GM18498 (cell line): ENCODE measurements at regions not wholly inside any gene's neighbourhood (a gene's known extent, or its start where the extent isn't known, plus 50 kb on each side); places are given as distances from the start of the nearest gene placed in this dataset.
"Not testable (repeated sequence)": the region's sequence is repeated elsewhere in the genome, so short reads cannot be mapped to it uniquely, and the experiment has no call there.

ENCODE experiments used
- ATAC-seq: cut with Tn5 transposase; IDR thresholded peaks from one replicate; pipeline ENCODE4 v1.9.1; 2021; ENCODE audit warnings: mild to moderate bottlenecking, moderate library complexity; ENCODE audit not compliant: unreplicated experiment

DNA sequence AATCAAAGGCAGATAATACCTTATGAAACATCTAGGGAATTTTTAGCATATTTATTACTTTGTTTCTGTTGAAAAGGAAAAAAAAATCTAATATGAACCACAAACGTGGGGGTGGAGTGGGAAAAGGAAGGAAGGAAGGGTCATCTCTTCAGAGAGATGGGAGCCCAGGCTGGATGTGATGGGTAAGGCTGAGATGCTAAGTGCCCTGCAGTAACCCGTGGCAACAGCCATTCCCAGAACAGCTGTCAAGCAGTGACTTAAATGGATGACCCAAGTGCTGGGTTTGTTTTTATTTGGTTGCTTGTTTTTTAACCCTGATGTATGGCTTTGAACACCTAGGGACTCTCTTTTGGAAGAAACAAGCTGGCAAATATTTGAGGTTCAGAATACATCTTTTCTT, 50.7 kb upstream of the KLF7 start:
- ATAC-seq = no peak

DNA sequence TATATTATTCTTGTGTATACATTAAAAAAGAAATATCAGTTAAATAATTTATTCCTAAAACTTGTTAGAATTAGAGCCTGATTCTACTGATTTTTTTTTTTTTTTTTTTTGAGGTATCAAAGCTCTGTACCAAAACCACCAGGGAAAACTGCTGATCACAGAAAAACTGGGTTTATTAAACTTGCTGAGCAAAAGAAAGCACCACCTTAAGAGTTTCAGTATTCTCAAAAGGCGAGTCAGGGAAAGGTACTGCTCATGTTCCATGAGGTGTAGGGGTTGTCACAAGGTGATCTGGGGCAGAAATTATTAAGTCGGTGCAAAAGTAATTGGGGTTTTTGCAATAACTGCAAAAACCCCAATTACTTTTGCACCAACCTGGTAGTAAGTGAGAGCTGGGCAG, 51.7 kb upstream of the KLF7 start:
- ATAC-seq = no peak

DNA sequence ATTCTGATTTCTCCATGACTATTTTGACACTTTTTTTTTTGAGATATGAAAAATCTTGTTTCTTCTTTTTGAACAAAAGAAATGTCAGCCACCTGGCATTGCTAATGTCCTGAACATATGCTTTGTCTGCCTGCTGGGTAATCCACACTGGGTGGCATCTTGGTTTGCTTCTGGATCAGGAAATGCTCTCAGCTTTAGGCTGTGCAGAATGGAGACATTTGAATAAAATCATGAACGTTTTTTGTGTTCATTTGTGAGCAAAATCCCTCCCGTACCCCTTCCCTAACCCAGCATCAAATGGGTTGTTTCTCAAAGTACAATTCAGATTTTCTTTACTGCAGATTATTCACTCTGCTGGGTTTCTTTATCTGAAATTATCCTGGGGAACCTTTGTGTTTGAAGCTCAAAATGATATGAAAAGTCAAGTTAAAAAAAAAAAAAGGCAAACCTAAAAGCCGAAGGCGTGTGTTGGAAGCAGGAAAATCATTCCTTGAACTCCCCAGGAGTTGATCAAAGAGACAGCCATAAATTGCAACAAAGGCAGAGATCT, 53.4 kb upstream of the KLF7 start:
- ATAC-seq = no peak

GRCh38 chr2:207219676-207220501, 54.1 kb upstream of the KLF7 start:
- ATAC-seq = no peak

DNA sequence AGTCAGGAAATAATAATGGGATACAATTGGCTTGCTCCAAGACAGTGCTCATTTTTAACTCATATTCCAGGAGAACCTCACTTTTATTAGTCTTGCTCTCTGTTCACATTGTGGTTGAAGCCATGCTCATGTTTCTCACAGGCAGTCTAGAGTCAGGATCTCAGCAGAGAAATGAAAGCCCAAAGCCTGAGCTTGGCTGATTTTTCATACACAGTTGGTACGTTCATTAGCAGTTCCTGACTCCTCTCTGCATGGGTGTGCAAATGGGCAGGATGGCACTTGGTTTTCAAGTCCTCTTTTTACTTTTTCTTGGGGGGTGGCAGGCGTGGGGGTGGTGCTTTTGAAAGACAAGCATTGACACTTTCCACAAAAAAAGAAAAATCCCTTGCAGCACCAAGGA, 56.0 kb upstream of the KLF7 start:
- no peak for ATAC-seq

- peak; percentile 68 for ATAC-seq
These were observed 57.3 kb upstream of the KLF7 start for GRCh38 chr2:207223051-207223450.

DNA sequence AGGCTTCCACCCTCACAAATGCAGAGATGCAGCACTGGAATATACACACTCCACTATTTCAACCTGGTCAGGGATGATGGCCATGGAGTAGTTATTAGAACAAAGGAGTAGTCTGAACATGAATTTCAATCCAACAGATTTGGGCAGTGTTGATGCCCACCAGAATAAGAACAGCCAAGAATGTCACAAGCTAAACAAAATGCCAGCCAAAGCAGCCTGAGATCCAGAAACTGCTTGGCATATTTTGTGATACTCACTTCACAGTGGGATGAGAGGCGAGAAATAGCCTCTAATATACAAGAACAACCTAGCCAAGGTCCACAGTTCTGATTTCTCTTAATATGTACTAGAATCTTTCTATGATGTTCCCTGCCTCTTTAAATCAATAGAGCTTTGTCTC, 58.6 kb upstream of the KLF7 start:
- no peak for ATAC-seq

DNA sequence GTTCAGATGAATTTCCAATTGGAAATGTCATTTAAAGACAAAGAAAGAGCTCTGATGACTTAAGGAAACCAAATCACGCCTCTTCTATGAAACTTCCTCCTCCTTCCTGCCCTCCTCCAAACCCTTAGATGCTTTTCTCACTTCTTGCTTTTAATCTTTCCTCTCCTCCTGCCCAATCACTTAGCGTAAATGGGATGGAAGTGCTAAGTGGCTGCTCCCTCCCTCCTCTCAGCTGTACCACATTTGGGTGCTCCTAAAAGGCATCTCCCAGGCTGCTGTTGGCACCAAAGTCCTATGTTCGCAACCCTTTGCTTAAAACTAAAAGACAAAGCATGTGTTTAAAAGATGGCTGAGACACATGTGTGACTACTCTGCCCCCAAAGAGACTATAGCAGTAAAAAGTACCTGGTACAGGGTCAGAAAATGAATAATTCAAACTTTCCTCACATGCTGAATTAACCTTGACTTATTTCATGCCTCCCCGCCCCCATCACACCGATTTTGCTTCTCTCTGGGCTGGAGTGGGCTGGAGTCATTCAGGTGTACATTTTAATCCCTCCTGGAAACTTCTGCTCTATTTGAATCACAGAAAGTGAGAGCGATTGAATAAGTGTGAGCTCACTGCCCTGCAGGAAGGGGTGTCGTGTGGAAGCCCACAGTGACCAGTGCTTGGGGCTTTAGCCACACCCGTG, 59.2 kb upstream of the KLF7 start:
- ATAC-seq = no peak

- ATAC-seq = peak; percentile 40
These were observed 60.0 kb upstream of the KLF7 start for GRCh38 chr2:207225773-207226172.

DNA sequence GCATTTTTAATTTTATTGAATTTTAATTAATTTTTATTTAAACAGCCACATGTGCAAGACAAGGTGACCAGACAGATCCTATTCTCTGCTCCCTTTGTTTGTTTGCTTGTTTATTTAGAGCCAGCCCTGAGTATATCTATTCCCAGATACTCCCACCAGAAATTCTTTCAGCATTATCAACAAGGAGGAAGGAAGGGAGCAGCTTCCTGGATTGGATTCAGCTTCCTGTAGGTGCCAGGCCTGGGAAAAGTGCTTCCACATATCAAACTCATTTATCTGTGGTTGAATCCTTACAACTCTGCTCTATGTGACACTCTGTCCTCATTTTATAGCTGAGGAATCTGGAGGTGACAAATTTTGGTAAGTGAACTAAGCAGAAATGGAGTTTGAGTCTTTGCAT, 60.5 kb upstream of the KLF7 start:
- ATAC-seq = no peak

- no peak for ATAC-seq
These were observed 60.9 kb upstream of the KLF7 start for GRCh38 chr2:207226671-207227061.

DNA sequence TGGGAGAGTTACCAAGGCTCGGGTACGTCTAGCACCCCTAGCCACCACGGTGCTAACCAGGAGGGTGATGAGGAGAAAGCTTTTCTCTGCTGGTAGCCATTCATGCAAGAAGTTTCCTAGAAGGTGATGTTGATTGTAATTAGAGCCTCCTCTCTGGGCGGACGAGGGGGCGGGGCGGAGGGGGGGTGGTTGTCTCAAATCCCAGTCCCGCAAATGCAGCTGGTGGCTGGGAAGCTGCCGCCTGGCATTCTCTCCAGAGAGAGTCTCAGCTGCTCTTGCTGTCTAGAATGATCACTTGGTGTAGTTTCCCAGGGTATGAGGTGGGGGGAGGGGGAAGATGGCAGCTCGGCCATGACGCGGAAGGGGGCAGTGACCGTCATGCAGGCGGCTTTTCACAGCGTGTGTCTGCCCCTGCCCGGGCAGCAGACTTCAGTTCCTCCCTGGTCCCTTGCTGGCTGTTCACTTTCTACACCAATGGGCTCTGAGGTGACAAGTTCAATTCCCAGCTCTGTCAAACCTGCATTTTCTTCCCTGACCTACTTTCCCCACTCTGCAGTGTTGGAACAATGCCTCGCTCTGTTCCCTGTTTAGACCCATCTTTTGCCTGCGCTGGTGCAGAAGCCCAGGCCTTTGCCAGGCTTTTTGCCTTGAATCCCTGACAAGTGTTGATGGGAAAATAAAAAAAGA, 61.5 kb upstream of the KLF7 start:
- ATAC-seq = no peak

- ATAC-seq = no peak
These were observed 62.0 kb upstream of the KLF7 start for GRCh38 chr2:207227749-207228145.

DNA sequence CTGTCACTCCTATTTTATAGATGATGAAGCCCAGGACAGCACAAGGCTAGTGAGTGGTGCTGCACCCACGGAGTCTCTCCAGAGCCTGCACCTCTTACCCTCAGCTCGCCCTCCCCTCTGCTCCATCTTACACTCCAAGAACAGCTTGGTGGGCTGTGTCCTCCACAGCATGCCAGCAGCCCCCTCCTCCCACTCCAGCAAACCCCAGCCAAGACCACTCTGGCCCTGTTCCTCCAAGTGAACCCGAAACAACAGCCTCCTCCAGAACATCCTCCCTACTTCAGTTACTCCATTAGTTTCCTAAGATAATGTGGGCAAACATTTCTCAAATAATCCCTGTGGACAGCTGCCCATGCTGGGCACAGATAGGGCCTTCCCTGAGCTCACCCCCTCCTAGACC, 62.7 kb upstream of the KLF7 start:
- ATAC-seq = no peak

GRCh38 chr2:207229161-207229560, 63.4 kb upstream of the KLF7 start:
- ATAC-seq = no peak

GRCh38 chr2:207230261-207231105, 64.7 kb upstream of the KLF7 start:
- ATAC-seq = peak; percentile 61

DNA sequence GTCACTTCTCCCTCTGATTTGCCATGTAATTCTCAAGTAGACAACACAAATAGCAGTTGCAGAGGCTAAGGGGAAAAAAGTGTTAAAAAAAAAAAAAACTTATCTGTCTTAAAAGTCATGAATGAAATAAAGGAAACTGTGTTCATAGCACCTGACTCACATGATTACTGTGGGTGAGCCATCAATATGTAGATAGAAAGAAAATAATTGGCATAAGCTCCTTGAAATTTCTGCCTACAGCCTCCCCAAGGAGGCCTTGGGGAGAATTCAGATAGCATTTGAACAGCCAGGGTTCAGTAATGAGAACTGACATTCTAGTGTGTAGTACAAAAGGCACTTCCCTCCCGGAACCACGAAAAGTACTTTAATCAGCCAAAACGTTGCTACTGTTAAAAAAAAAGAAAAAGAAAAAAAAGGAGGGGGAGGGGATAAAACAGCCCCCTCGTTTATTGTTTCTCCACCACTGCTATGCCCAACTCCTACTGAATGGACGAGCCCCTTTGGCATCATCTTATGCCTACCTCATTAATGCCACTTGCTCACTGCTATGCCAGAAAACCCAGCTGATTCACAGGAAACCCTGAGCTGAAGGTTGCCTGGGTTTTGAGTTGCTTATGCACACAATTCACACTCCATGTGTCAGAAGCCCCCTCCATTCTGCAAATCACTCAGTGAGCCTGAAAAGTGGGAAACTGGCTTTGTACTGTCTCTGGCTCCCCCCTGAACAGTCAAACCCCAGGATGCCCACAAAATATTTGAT, 65.5 kb upstream of the KLF7 start:
- no peak for ATAC-seq

DNA sequence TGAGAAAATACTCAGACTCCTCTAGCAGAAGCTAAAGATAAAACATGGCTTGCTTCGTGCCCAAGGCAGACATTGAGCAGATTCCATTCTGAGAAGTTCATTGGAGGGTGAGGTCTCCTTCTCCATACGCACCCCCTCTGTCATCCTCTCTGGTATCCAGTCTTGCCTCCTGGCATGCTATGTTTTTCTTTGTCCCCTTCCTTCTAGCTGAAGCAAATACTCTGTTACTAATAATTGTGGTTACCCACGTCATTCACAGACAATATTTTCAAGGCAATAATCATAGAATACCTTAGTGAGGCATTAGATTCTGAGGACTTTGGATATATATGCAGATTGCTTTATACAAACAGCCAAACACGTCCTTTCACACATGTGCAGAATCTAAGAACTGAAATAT, 66.2 kb upstream of the KLF7 start:
- no peak for ATAC-seq

DNA sequence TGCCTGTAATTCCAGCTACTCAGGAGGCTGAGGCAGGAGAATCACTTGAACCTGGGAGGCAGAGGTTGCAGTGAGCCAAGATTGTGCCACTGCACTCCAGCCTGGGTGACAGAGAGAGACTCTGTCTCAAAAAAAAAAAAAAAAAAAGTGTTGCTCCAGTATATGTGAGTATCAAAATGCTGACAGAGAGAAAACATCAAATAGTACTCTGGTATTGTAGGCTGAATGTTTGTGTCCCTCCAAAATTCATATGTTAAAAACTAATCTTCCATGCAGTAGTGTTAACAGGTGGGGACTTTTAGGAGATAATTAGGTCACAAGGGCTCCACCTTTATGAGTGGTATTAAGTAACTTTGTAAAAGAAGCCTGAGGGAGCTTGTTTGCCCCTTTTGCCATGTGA, 67.4 kb upstream of the KLF7 start:
- not testable (repeated sequence) for ATAC-seq

GRCh38 chr2:207233731-207234130, 68.0 kb upstream of the KLF7 start:
- no peak for ATAC-seq
